Stomach (tissue), 8 donors: ENCODE measurements at regions not wholly inside any gene's neighbourhood (a gene's known extent, or its start where the extent isn't known, plus 50 kb on each side); places are given as distances from the start of the nearest gene placed in this dataset.
A peak's percentile ranks its signal among the peaks of the same experiment; 100 is the strongest.

Experiments
- DNase-seq, 2 donors: peaks; one replicate each; pipeline versions ENCODE4 v3.0.0 to v3.0.0-alpha.2; 2013 to 2019
- H3K27ac ChIP-seq, 5 donors: fragments of 200-600 bp in 4 of 5; sonication (generic) in 4 of 5; one replicate each; pipeline ENCODE4 v1.5.1; 2013 to 2019; ENCODE audit warnings: mild to moderate bottlenecking in 1 of 5, moderate library complexity in 1 of 5
- H3K27me3 ChIP-seq, 3 donors: fragments of 200-600 bp; sonication (generic); one replicate each; pipeline ENCODE4 v1.5.1; 2017 to 2019; ENCODE audit warnings: mixed run types in 1 of 3
- H3K36me3 ChIP-seq, 4 donors: fragments of 200-600 bp; sonication (generic); 1 replicate in 3 of 4; 2 replicates in 1 of 4; pipeline ENCODE4 v1.5.1; 2016 to 2019
- H3K4me1 ChIP-seq, 4 donors: fragments of 200-600 bp; sonication (generic); one replicate each; pipeline ENCODE4 v1.5.1; 2016 to 2019
- H3K4me3 ChIP-seq, 4 donors: fragments of 200-600 bp; sonication (generic) in 3 of 4; one replicate each; pipeline ENCODE4 v1.5.1; 2016 to 2019; ENCODE audit warnings: mild to moderate bottlenecking in 1 of 4
- H3K9me3 ChIP-seq, 4 donors: fragments of 200-600 bp; sonication (generic); one replicate each; pipeline ENCODE4 v1.5.1; 2016 to 2019
- CTCF ChIP-seq, 7 experiments: fragments of 450-650 bp in 4 of 7; fragments of 200-600 bp in 3 of 7; sonication (generic) in 3 of 7; IDR thresholded peaks; one replicate each; pipeline ENCODE4 v1.5.1; 2016 to 2019; ENCODE audit warnings: antibody characterized with exemption in 7 of 7, control low read depth in 2 of 7, mild to moderate bottlenecking in 1 of 7
- EP300 ChIP-seq: sonication (generic); formaldehyde crosslinking; IDR thresholded peaks from one replicate; pipeline ENCODE4 v1.6.1; 2017; ENCODE audit warnings: antibody characterized with exemption
- POLR2A ChIP-seq, 4 donors: fragments of 450-650 bp; IDR thresholded peaks; one replicate each; pipeline ENCODE4 v1.6.1; 2016; ENCODE audit warnings: antibody characterized with exemption in 4 of 4, control low read depth in 2 of 4, mild to moderate bottlenecking in 1 of 4, moderate library complexity in 1 of 4
- POLR2AphosphoS5 ChIP-seq, 3 donors: sonication (generic); formaldehyde crosslinking; IDR thresholded peaks; one replicate each; pipeline ENCODE4 v1.6.1; 2016; ENCODE audit warnings: antibody characterized with exemption in 3 of 3
- WGBS, 5 donors: extraction: QIAGEN DNeasy Blood & Tissue Kit in 3 of 5; methylation state at CpG; one replicate each; pipeline versions ENCODE4 v1.1.5 to v1.1.7; 2013 to 2018; 5-methylcytosine and 5-hydroxymethylcytosine counted together
- intact Hi-C: fragments of 100-400 bp; cut with DNase I; formaldehyde crosslinking; loops from one replicate; pipeline ENCODE4 v1.15.1; 2023; ENCODE audit warnings: low total_unique reads
- donor health status: healthy with polysubstance abuse.
- donor health status: Bipolar disorder and iron deficiency.
- donor health status: healthy.

- Histone ChIP-seq H3K4me3 (no peak overlapping the region), H3K9me3 (no peaks in the 10 kb centered on the region), H3K27me3 (no peaks in the 10 kb centered on the region), H3K36me3 (no peaks in the 10 kb centered on the region), H3K4me1 (peaks cover 0 to 11% (median 0%) of the 10 kb centered on the region in 4 donors), H3K27ac (no peak overlapping the region)
- no peak for TF ChIP-seq CTCF (IDR thresholded peaks at IDR 0.05)
- TF ChIP-seq POLR2AphosphoS5 (IDR thresholded peaks at IDR 0.05) = no peak
- no peak for TF ChIP-seq POLR2A (IDR thresholded peaks at IDR 0.05)
- no peak for TF ChIP-seq EP300
- intact Hi-C loops = no loop called here
- no peak for DNase-seq
These were observed 864.5 kb upstream of the MAN1A1 start for GRCh38 chr6:120214088-120214499.

- peak in 1 of 2 donors; percentile 16 for DNase-seq
- WGBS, 5 donors = 26 to 42% (median 31%) methylated on average over 4 of the region's 4 CpGs
- intact Hi-C loops = no loop called here
- Histone ChIP-seq H3K9me3 (no peaks in the 10 kb centered on the region), H3K4me1 (peaks cover 0 to 11% (median 0%) of the 10 kb centered on the region in 4 donors), H3K4me3 (no peak overlapping the region), H3K27me3 (no peaks in the 10 kb centered on the region), H3K36me3 (no peaks in the 10 kb centered on the region), H3K27ac (no peak overlapping the region)
- no peak for TF ChIP-seq CTCF (IDR thresholded peaks at IDR 0.05)
- TF ChIP-seq POLR2A (IDR thresholded peaks at IDR 0.05) = no peak
- TF ChIP-seq POLR2AphosphoS5 (IDR thresholded peaks at IDR 0.05) = peak in 2 of 3 donors; percentile 19 to 50
These were observed 862.6 kb upstream of the MAN1A1 start for GRCh38 chr6:120211955-120212792.

- no peak overlapping the region for H3K27ac ChIP-seq
- TF ChIP-seq CTCF (IDR thresholded peaks at IDR 0.05) (no peak), POLR2A (IDR thresholded peaks at IDR 0.05) (no peak), EP300 (no peak), POLR2AphosphoS5 (IDR thresholded peaks at IDR 0.05) (no peak)
- no peaks in the 10 kb centered on the region for H3K4me1 ChIP-seq
- intact Hi-C loops = no loop called here
- DNase-seq = no peak
- 81 to 89% (median 85%) methylated on average over 1 of the region's 1 CpG for WGBS, 5 donors
- peaks cover 0 to 3% (median 0%) of the 10 kb centered on the region in 4 donors for H3K9me3 ChIP-seq
- H3K4me3 ChIP-seq = no peak overlapping the region
- H3K36me3 ChIP-seq = no peaks in the 10 kb centered on the region
- H3K27me3 ChIP-seq = no peaks in the 10 kb centered on the region
These were observed 853.3 kb upstream of the MAN1A1 start for GRCh38 chr6:120202878-120203277.

GRCh38 chr6:120200853-120201252 is 851.3 kb upstream of the MAN1A1 start:
- H3K36me3 ChIP-seq = no peaks in the 10 kb centered on the region
- TF ChIP-seq POLR2A (IDR thresholded peaks at IDR 0.05) (no peak), POLR2AphosphoS5 (IDR thresholded peaks at IDR 0.05) (no peak), CTCF (IDR thresholded peaks at IDR 0.05) (no peak), EP300 (no peak)
- no peaks in the 10 kb centered on the region for H3K4me1 ChIP-seq
- H3K4me3 ChIP-seq = no peak overlapping the region
- no peak overlapping the region for H3K27ac ChIP-seq
- 85 to 92% (median 90%) methylated on average over 2 of the region's 2 CpGs for WGBS, 5 donors
- DNase-seq = no peak
- no peaks in the 10 kb centered on the region for H3K27me3 ChIP-seq
- intact Hi-C loops = no loop called here
- peaks cover 0 to 3% (median 0%) of the 10 kb centered on the region in 4 donors for H3K9me3 ChIP-seq
